Testis (tissue), 2 donors: ENCODE measurements at regions not wholly inside any gene's neighbourhood (a gene's known extent, or its start where the extent isn't known, plus 50 kb on each side); places are given as distances from the start of the nearest gene placed in this dataset.
"Not testable (repeated sequence)": the region's sequence is repeated elsewhere in the genome, so short reads cannot be mapped to it uniquely, and the experiment has no call there.

Experiments used
- DNase-seq: peaks from one replicate; pipeline ENCODE4 v3.0.0-alpha.2; 2019
- H3K27ac ChIP-seq, 2 donors: fragments of 200-600 bp; sonication (generic); one replicate each; pipeline ENCODE4 v1.5.1; 2019
- H3K27me3 ChIP-seq: fragments of 200-600 bp; sonication (generic); one replicate; pipeline ENCODE4 v1.5.1; 2019
- H3K36me3 ChIP-seq: fragments of 200-600 bp; sonication (generic); one replicate; pipeline ENCODE4 v1.5.1; 2017; ENCODE audit warnings: low read depth; ENCODE audit errors: missing control alignments
- H3K4me1 ChIP-seq: fragments of 200-600 bp; sonication (generic); one replicate; pipeline ENCODE4 v1.5.1; 2019
- H3K4me3 ChIP-seq, 2 donors: fragments of 200-600 bp; sonication (generic); one replicate each; pipeline ENCODE4 v1.5.1; 2017 to 2019
- H3K9me3 ChIP-seq: fragments of 200-600 bp; sonication (generic); one replicate; pipeline ENCODE4 v1.5.1; 2017
- CTCF ChIP-seq, 3 experiments: fragments of 450-650 bp in 2 of 3; fragments of 200-600 bp in 1 of 3; sonication (generic) in 1 of 3; IDR thresholded peaks; one replicate each; pipeline ENCODE4 v1.5.1; 2016 to 2019; ENCODE audit warnings: antibody characterized with exemption in 3 of 3, mild to moderate bottlenecking in 2 of 3, moderate library complexity in 1 of 3
- POLR2A ChIP-seq: fragments of 450-650 bp; IDR thresholded peaks from one replicate; pipeline ENCODE4 v1.6.1; 2017; ENCODE audit warnings: antibody characterized with exemption, mild to moderate bottlenecking, moderate library complexity
- WGBS, 2 donors: methylation state at CpG; one replicate each; pipeline ENCODE4 v1.1.5; 2018; 5-methylcytosine and 5-hydroxymethylcytosine counted together
- intact Hi-C: fragments of 100-400 bp; cut with DNase I; formaldehyde crosslinking; loops from one replicate; pipeline ENCODE4 v1.15.1; 2023; ENCODE audit warnings: low total_unique reads

DNA sequence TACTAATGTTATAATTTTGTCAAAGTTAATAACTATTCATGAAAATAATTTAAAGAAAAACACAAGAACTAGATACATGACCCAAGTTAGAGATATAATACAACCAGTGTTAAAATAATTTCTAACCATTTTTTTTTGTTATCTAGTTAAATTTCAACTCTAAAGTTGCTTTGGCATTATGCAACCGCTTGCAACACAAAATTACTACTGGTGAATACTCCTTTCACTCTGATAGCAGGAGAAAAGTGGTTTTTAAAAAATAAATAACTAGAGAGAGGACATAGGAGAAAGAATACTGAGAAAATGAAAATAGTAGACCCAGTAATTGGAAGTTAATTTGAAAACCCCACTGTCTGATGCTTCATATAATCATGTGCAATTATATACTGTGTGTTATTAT is 622.4 kb upstream of the GRIN3A start:
- DNase-seq = no peak
- 88 to 93% methylated on average over 1 of the region's 1 CpG for WGBS, 2 donors
- intact Hi-C loops = no loop called here

GRCh38 chr9:102355982-102356381 is 617.5 kb upstream of the GRIN3A start:
- 74 to 79% methylated on average over 5 of the region's 5 CpGs for WGBS, 2 donors
- intact Hi-C loops = no loop called here
- no peak for DNase-seq
- H3K36me3 ChIP-seq = no peaks in the 10 kb centered on the region
- no peak for TF ChIP-seq CTCF (IDR thresholded peaks at IDR 0.05)
- no peak for TF ChIP-seq POLR2A
- H3K27me3 ChIP-seq = no peaks in the 10 kb centered on the region
- H3K4me1 ChIP-seq = no peaks in the 10 kb centered on the region
- no peak overlapping the region for H3K4me3 ChIP-seq
- H3K9me3 ChIP-seq = no peaks in the 10 kb centered on the region
- no peak overlapping the region for H3K27ac ChIP-seq

More for the DNA sequence above, 622.4 kb upstream of the GRIN3A start:
- H3K36me3 ChIP-seq = no peaks in the 10 kb centered on the region
- no peak for TF ChIP-seq POLR2A
- TF ChIP-seq CTCF (IDR thresholded peaks at IDR 0.05) = no peak
- H3K27me3 ChIP-seq = no peaks in the 10 kb centered on the region
- H3K4me3 ChIP-seq = no peak overlapping the region
- H3K4me1 ChIP-seq = no peaks in the 10 kb centered on the region
- no peaks in the 10 kb centered on the region for H3K9me3 ChIP-seq
- H3K27ac ChIP-seq = no peak overlapping the region

- no peak for DNase-seq
- Histone ChIP-seq H3K27me3 (no peaks in the 10 kb centered on the region), H3K4me1 (no peaks in the 10 kb centered on the region), H3K27ac (no peak overlapping the region), H3K9me3 (no peaks in the 10 kb centered on the region), H3K4me3 (no peak overlapping the region), H3K36me3 (no peaks in the 10 kb centered on the region)
- intact Hi-C loops = no loop called here
- no peak for TF ChIP-seq POLR2A
- no peak for TF ChIP-seq CTCF (IDR thresholded peaks at IDR 0.05)
- WGBS, 2 donors = 97 to 100% methylated on average over 1 of the region's 1 CpG
Observed at GRCh38 chr9:102354041-102354440, 615.6 kb upstream of the GRIN3A start.

DNA sequence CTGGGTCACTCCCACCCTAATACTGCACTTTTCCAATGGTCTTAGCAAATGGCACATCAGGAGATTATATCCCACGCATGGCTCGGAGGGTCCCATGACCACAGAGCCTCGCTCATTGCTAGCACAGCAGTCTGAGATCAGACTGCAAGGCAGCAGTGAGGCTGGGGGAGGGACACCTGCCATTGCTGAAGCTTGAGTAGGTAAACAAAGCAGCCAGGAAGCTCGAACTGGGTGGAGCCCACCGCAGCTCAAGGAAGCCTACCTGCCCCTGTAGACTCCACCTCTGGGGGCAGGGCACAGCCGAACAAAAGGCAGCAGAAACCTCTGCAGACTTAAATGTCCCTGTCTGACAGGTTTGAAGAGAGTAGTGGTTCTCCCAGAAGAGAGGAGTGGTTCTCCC is 599.0 kb upstream of the GRIN3A start:
- H3K27ac ChIP-seq, DNase-seq, H3K27me3 ChIP-seq, intact Hi-C loops, H3K4me3 ChIP-seq, H3K9me3 ChIP-seq, H3K4me1 ChIP-seq, H3K36me3 ChIP-seq: not testable (repeated sequence)
- WGBS, 2 donors = 86 to 92% methylated on average over 6 of the region's 6 CpGs

DNA sequence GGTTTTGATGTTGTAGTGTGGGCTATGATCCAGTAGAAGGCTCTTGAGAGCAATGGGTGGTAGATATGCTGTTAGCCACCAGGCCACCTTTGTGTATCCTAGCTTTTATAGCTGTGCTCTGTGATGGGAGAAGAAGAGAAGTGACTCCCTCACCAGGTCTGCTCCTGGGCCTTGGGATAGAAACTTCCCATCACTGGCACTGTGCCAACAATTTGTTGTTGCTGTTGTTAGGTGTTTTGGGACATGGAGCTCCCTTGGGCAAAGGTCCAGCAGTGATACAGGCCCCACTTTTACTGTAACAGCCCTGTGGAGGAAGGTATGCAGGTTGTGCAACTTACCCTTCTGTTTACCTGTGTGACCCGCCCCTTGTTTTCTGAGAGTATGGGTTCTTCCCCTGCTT is 570.9 kb upstream of the GRIN3A start:
- 92 to 100% methylated on average over 1 of the region's 1 CpG for WGBS, 2 donors
- no peak for DNase-seq
- H3K4me3 ChIP-seq = no peak overlapping the region
- no peak overlapping the region for H3K27ac ChIP-seq
- intact Hi-C loops = no loop called here
- H3K9me3 ChIP-seq = no peaks in the 10 kb centered on the region
- H3K36me3 ChIP-seq = no peaks in the 10 kb centered on the region
- TF ChIP-seq CTCF (IDR thresholded peaks at IDR 0.05) = no peak
- TF ChIP-seq POLR2A = no peak
- no peaks in the 10 kb centered on the region for H3K4me1 ChIP-seq
- no peaks in the 10 kb centered on the region for H3K27me3 ChIP-seq
